SW480 (cell line): ENCODE measurements at regions not wholly inside any gene's neighbourhood (a gene's known extent, or its start where the extent isn't known, plus 50 kb on each side); places are given as distances from the start of the nearest gene placed in this dataset.
A peak's percentile ranks its signal among the peaks of the same experiment; 100 is the strongest.

Source experiments
- DNase-seq: peaks from one replicate; pipeline ENCODE4 v3.0.0-alpha.2; 2016; ENCODE audit warnings: low spot score

DNA sequence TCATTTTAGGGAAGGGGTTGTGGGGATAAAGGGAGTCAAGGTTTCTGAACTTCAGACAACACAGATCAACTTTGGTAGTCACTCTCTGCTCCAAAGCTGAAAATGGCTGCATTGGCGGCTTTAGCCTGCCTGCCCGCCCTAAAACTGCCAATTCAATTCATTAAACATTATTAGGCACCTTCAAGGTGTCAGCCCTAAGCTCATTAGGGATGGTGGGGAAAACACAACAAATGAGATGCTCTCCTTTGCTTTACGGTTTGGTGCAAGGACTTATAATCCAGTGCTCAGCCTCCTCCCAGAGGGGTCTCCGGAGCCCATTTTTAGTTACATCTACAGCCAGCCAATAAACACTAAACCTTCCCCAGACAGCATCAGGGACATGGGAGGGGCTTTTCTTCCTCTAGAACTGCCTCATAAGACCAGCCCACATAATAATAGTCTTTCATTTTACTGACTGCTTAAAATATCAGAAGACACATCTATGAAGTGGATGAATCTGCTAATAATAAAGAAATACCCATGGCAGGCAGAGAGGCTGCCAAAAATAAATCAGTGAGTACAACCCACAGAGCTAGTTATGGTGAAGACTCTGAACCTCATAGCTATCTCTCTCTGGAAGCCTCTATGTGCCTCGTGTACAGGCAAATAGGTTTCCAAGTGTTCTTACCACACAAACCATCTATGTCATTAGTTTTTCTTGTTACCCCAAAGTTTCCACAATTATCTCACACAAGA is 102.8 kb upstream of the NCAM1 start:
- no peak for DNase-seq

DNA sequence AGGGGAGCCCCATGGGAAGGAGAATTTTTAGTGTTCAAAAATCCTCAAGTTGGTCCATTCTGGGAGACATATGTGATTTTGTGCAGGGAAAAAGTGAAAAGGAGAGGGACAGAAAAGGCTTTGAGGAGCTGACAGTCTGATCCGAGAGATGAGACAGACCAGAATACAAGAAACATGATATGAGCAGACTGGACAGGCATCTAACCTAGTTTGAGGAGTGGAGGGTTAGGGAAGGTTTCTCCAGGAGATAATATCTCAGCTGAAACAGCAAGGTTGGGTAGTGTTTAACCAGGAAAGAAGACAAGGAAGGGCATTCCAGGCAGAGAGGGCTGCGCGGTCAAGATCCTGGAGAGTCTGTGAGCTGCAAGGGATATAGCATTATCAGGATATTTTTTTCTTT is 101.4 kb upstream of the NCAM1 start:
- no peak for DNase-seq

DNA sequence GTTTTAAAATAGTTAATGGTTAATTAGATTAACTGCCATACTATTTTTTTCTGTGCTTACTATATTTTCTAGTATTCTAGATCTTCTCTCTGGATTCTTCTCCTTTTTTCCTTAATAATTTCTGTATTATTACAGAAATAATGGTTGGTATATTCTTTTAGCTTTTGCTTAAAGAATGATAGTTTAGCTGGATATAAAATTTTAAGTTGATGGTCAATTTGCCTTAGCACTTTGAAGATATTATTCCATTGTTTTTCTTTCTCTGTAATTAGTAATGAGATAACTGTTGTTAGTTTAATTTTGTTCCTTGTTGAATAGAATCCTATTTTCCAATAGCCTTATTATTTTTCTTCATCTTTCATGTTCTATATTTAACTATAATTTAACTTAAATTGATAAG is 99.9 kb upstream of the NCAM1 start:
- DNase-seq: no peak

DNA sequence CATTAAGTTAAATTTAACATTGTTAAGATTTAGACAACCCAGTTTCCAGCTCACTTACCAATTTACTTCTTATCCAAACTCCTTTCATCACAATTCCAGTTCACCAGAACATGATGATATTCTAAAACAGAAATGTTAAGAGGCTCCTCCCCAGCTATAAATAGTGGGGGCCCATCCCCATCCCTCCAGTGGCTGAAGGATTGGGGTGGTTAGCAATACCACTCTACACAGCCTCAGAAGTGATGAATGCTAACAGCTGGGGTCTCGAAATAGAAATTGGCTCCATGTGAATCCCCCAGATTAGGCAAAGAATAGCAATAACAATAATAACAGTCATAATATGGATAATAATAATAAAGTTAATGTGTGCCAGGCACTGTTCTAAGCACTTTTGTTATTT is 97.9 kb upstream of the NCAM1 start:
- no peak for DNase-seq

DNA sequence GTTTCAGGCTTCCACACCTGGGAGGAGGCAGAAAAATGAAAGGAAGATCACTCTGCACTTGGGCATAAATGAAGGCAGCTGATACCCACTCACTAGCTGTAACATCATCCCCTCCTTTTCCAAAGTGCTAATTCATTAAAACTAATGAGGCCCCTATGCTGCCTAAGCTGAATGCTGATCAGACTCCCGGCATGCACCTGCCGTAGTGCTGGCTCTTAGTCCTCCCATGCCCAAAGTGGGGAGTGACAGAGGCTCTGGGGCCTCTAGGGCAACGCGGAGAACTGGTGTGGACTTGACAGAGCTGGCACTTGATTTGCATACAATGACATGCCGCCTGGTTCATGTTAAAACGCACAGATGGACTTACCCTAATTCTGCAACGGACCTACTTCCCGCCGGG is 96.5 kb upstream of the NCAM1 start:
- no peak for DNase-seq

DNA sequence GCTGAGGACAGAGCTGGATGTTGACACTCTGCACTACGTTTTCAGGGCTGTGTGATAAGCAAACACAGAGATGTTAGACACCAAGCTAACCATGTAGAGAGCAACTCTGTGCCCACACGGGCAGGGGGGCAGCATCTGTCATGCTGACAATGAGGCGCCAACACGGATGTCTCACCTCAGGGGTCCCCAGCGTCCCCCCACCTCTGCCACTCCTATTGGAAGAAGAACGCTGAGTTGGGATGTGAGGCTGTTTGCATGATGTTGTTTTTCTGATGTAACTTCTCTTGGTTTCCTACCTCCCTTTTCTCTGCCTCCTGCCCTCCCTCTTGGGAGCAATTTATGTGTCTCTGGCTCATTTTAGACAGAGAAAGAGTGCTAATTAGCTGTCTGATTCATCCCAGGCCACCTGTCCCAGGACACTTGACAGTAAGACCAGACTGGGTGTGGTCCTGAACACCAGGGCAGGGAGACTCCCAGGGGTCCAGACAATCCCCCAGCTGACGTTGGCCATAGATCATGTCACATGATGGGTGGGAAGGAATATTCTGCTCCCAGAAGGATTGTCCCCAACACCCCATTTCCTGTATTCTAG is 89.2 kb upstream of the NCAM1 start:
- no peak for DNase-seq

DNA sequence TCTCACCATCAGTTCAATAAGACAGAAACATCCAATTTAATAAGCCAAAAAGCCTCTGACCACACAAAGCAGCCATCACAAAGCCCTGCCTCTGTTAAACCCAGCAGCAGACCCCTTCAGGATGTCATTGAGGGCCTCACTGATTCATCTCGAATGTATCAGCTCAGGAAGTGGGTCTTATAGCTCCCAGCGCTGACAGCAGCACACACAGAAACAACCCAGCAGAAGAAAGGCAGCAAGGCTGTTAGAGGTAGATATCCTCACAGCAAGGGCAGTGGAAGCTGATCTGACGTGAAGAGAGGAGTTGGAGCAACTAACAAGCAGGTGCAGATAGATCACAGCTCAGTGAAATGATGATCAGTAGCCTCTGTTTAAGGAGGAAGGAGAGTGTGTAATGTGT is 86.2 kb upstream of the NCAM1 start:
- no peak for DNase-seq

DNA sequence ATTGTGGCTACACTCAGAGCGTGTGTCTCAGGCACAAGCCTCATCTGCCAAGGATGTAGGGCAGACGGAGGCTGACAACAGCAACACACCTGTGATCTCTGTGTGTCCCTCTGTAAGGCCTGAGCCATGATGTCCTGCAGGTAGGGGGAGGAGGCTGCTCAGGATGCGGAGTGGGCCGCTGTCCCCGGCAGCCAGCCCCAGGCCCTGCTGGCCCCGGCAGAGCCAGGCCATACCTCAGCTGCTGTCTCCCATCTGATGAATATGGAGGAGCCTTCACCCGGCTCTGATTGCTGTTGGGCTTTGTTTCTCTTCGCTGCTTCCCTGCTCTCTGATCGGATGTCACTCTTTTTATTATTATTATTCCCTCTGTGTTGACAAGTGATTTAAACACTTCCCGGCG is 83.6 kb upstream of the NCAM1 start:
- DNase-seq: no peak

DNA sequence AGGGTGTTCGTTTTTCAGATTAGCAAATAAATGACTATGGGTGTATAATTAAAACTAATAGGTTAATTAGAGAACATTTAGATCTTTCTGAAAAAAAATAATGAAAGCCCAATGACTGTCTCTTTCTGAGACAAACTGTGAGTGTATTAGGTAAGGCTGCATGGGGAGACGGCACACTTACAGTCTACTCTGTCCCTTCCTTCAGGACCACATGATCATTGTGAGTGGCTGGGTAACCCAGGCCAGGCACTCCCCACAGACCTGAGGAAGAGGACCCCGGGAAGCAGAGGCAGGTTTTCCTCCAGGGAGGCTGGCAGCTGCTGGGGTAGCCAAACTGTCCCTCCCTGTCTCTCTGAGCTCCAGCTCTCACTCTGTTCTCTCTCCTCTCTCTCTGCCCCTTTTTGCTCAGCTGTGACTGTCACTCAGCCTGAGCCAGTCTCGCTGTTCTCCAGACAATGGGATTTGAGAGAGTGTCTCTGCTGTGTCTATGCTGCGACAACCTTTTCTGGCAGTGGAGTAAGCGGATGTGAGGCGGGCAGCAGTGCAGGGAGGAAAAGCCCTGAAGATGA is 83.1 kb upstream of the NCAM1 start:
- no peak for DNase-seq

DNA sequence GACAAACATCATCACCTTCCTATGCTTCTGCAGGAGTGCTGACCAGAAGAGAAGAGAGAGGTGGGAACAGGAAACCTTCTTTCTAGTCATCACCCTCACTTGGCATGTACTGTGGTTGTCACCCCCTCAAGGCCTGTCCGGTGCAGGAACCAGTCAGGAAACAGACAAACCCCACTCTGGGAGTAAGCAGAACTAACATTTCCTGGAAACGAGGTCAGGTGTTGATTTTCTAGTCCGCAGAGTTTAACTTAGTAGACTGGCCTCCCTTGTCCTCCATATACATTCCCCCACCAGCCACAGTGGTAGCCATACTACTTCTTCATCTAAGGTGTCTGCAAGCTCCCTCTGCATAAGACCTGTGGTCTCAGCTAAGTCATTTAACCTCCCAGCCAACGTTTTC is 80.7 kb upstream of the NCAM1 start:
- no peak for DNase-seq

DNA sequence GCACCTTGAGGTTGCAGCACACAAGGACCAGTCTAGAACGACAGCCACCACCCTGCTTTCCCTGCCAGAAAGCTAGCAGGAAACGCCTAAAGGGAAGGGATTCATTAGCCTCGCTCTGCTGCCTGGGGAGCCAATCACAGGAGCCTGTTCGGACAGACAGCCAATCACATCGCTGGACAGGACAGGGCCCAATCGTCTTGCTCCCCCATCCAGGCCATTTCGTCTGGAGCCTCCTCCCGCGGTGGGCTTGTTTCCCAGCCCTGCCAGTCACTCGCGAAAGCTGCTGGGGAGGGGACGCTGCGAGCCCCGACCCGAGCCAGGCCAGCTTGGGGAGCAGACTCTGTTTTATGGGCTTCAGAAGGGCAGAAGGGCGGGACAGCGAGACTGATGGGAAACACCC is 79.8 kb upstream of the NCAM1 start:
- peak; percentile 87 for DNase-seq

DNA sequence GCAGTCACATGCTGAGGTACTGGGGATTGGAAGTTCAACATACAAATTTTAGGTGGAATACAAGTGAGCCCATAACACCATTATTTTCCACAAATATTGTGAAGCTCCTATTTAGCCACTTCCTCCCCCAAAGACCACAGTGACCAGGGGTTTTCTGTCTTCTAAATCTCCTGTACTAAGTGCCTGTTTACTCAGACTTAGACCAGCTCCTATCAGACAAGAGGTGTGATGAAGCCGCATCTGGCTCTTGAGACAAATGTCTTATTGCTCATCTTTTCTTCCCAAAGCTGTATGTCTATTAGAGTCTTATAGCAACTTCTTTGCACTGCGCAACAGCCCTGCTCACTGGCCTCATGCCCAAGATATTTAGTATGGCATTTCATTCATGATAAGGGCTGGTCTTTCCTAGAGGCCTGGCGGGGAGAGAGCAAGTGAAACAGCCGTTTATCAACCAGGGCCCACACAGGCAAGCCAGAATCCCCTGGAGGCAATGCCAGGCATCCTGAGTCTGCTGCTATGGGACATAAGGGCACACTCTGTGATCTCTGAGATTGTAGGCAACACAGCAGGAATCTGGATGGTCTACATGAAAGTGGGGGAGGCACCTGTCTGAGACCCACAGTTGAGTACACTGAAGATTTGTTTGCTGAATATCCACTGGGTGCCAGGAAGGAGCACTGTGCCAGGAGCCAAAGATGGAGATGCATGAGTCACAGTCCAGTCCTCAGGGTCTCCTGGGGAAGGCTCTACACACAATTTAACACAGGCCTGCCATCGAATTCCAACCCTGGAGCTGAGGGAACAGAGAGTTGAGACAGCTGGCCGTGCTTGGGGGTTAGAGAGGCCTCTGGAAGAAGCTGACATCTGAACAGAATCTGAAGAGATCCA is 78.5 kb upstream of the NCAM1 start:
- DNase-seq: no peak

DNA sequence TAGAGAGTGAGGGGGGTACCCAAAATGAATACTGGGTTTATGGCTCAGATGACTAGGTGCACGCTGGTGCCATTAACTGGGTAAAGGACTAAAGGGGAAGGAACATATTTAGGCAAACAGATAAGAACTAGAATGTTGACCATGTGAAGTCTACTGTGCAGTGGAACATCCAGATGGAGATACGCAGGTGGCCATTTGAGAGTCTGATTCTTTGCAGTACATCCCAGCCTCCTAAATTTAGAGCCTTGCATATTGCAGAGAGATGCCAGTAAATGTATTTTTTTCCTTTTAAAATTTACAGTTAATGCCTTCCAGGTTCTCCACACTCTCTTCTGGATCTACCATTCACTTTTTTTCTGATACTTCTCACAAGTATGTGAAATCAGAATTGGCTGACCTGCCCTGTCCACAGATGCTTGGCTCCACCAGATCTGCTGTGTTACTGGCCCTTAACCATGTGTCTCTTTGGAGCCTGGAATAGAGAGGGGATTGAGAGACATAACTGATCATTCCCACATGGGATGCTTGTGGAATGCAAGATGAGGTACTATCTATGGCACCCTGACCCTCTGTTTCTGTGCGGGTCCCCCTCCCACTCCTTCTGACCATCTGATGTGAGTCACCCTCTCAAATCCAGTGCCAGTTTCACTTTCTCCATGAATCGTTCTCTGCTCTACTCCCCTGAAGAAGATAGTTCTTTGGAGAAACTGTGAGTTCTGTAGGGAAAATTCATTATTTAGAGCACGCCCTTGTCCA is 77.0 kb upstream of the NCAM1 start:
- DNase-seq: peak; percentile 7

DNA sequence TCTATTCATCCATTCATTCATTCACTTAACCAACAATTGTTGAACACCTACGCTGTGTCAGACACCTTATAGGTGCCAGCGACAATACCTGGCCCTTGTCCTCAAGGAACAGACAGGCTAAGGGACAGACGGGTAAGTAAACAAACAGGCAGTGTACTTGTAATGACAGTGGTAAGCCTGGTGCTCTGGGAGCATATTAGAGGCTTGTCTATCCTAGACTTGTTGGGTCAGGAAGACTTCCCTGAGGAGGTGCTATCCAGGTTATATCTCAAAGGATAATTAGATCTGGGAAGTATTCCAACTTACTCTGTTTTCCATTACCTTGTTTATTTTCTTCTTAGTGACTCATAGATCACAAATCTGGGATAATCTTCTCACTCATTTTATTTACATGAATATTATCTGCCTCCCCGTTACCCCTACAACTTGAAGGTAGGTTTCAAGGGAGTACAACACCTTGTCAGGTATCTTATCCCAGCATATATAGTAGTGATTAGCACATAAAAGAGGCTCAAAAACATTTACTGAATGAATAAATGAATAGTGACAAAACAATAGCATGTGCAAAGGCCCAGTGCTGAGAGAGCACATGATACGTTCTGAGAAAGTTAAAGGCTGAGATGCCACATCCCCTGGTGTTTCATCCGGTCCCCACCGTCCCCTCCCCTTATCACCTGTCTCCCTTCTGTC is 75.3 kb upstream of the NCAM1 start:
- peak; percentile 11 for DNase-seq

DNA sequence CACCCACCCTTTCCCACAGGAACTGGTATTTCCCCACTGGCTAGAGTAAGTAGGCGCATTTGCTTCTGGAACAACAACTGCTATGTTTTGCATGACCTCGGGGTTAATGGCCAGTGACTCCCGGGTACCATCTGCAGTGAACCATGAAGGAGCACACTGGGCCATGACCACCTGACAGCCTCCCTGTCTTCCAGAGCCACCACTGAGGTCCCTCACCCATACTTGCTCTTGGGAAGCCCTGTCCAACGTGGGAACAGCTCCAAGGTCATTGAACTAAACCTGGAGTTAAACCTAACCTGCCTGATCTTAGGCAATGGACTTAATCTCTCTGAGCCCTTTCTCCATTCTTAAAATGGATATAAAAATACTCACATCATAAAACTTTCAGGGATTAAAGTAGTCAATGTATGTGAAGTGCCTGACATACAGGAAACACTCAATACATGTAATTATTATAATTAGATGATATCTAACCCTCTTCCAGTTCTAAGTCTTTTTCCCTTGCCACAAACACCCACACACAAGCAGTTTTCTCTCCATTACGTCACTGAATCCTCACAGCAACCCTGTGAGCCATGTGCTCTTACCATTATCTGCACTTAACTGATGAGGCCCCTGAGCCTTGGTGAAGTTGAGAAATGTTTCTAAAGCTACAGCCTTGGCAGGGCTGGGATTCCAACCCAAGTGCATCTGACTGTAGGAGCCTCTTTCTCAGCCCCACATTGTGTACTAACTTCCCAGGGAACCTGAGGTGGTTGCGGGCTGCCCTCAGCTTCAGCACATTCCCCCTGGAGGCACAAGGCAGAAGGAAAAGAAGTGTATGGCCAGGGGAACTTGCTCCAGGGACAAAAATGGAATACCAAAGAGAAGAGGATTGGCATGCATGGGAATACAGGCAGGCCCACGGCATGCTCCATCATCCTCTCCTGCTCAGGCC is 74.5 kb upstream of the NCAM1 start:
- no peak for DNase-seq

DNA sequence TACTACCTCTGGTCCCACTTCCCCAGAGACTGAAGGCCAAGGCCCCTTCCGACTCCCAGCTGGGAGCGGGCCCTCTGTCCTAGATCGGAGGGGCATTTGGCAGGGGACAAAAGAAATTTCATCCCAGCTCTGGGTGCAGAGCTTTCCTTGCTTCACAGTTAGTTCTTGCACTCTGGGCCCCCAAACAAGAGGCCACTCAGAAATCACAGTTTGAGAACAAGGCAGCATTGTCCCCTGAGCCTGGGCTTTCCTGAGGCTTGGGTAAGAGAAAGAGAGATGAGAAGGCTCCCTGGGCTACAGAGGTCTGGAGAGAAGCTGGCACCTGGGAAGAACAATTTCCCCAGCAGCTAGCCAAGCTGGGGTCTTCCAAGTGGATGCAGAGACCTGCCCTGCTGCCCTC is 71.8 kb upstream of the NCAM1 start:
- no peak for DNase-seq

DNA sequence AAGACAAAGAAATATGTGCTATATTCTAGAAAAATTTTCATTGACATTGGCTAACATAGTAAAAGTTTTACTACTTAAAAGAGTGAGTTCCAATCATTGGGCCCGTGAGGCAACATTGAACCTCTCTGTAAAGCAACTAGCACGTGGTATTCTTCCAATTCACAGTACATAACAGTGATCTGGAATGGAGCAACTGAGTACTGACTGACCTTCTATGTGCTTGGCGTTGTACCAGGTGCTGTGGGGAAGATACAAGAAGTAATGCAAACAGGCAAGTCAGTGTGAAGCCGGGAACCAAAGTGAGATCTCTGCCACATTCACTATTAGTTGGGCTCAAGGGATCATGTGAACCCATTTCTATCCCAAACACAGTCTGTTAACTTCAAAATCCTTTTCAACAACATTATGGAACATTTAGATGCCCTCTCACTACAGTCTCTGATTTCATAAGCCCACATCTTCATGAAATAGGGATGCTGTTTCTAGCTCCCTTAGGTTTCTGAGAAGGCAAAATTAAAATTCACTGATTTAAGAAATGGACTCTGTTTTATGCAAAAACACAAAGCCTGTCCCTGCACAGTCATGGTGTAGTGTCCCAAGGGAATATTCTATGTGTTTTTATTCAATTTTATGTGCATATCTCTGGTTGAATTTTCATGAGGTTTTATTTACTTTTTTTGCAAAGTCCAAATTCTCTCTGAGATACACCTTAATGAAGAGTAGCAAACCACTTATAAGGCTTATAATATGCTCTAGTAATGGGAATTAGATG is 61.8 kb upstream of the NCAM1 start:
- DNase-seq: no peak

DNA sequence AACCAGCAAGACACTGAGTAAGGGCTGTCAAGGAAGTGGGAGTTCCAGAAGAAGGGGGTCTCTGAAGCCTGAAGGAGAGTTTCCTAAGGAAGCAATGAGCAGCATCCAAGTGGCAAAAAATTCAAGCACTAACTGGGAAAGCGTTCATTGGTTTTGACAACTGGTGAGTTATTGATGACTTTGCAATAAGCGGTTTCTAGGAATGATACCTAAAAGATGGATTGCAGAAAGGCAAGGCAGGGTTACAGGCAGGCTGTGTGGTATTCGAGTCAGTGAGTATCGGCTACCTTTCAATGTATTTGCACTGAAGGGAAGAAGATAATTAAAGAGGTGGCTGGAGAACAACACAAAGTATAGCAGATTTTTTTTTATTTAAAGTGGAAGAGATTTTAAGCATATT is 59.3 kb upstream of the NCAM1 start:
- no peak for DNase-seq

DNA sequence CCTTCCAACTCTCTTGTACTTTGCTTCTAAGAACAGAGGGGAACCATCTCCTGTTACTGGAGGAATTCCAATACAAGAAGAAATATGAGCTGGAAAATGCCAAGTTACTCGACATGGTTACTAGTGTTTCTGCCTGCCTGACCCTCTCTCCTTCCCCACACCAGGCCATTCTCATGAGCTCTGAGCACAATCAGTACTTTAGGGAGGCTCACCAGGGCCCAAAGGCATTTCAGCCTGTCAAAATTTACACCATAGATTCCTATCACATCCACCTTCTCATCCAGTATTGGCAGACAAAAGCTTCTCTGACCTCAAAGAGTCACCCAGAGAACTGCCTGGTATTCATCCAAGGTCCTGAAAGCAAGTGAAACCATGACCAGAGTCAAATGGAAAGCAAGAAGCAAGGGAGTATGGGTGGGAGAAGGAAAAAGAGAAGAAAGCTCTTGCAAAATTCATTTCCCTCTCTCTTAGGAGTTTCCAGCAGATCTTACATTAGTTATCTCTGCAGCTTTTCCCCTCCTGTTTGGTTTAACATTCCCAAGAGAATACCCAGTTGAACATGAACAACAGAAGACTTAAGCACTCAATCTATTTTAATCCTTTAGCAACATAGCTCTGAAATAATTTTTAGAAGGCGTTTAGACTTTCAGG is 58.7 kb upstream of the NCAM1 start:
- no peak for DNase-seq
